ENCODE measurements at regions not wholly inside any gene's neighbourhood (a gene's known extent, or its start where the extent isn't known, plus 50 kb on each side); places are given as distances from the start of the nearest gene placed in this dataset.

GRCh38 chr9:73543727-73544126 lies 392.1 kb downstream of the ANXA1 start:
- TF ChIP-seq, protein P1, sequence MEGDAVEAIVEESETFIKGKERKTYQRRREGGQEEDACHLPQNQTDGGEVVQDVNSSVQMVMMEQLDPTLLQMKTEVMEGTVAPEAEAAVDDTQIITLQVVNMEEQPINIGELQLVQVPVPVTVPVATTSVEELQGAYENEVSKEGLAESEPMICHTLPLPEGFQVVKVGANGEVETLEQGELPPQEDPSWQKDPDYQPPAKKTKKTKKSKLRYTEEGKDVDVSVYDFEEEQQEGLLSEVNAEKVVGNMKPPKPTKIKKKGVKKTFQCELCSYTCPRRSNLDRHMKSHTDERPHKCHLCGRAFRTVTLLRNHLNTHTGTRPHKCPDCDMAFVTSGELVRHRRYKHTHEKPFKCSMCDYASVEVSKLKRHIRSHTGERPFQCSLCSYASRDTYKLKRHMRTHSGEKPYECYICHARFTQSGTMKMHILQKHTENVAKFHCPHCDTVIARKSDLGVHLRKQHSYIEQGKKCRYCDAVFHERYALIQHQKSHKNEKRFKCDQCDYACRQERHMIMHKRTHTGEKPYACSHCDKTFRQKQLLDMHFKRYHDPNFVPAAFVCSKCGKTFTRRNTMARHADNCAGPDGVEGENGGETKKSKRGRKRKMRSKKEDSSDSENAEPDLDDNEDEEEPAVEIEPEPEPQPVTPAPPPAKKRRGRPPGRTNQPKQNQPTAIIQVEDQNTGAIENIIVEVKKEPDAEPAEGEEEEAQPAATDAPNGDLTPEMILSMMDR (IDR thresholded peaks at IDR 0.05; ENCODE audit: low read depth, low read length, poor library complexity, severe bottlenecking), result no peak
- TF ChIP-seq EZH2phosphoT487 (IDR thresholded peaks at IDR 0.05; ENCODE audit: borderline replicate concordance, low read length), result no peak

Measured in DOHH2 (cell line).